ENCODE measurements at regions not wholly inside any gene's neighbourhood (a gene's known extent, or its start where the extent isn't known, plus 50 kb on each side); places are given as distances from the start of the nearest gene placed in this dataset.

DNA sequence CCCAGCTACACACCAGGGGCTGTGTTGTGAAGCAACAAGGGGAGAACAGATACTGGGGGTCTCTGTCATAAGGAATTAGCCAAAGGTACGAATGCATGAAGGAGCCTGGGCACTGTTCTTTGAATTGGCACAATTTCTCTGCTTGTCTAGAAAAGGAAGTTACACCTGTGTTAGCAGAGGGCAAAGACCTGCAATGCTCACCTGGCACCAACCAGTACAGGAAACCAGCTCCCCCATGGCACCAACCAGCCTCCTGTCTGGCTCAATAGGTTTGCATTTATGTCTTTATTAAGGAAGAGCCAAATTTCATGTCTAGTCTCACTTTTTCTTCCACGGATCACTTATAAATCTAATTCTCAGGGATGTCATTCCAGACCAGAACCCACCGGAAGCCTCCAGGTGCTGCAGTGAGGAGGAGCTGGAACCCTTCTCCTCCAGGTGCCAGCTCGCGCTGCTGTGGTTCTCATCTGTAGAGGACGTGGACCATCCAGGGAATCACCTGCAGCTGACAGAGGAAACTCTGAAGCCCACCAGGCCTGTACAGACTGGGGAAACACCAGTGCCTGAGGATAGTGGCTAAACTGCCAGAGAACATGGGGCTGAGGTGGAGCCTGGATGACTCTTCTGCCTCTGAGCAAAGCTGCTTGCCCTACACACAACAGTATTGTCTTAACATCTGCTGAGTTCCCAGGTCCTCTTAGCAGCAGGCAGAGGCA is 113.4 kb upstream of the TRIM2 start:
- intact Hi-C loops (cut with DNase I) = no loop called here
- Histone ChIP-seq H3K27me3 (no peaks in the 10 kb centered on the region), H3K36me3 (replicated peaks in 1 of 2) (no peaks in the 10 kb centered on the region), H3K27ac (no peak overlapping the region), H3K4me1 (replicated peaks in 1 of 2) (no peaks in the 10 kb centered on the region), H3K4me3 (no peak overlapping the region), H3K9me3 (replicated peaks in 1 of 3) (no peaks in the 10 kb centered on the region)
- TF ChIP-seq CTCF (IDR thresholded peaks at IDR 0.05) = no peak
- no peak for TF ChIP-seq POLR2A (IDR thresholded peaks at IDR 0.05)
- WGBS, 4 donors = 91 to 94% (median 92%) methylated on average over 6 of the region's 6 CpGs
- no peak for DNase-seq

- no peak for DNase-seq
- no peak for TF ChIP-seq POLR2A (IDR thresholded peaks at IDR 0.05)
- no peak for TF ChIP-seq CTCF (IDR thresholded peaks at IDR 0.05)
- intact Hi-C loops (cut with DNase I) = no loop called here
Measured at GRCh38 chr4:153093396-153093795, 110.8 kb upstream of the TRIM2 start.

GRCh38 chr4:153093802-153094201 is 110.4 kb upstream of the TRIM2 start:
- 49 to 67% (median 62%) methylated on average over 4 of the region's 4 CpGs for WGBS, 4 donors
- intact Hi-C loops (cut with DNase I) = no loop called here
- Histone ChIP-seq H3K4me3 (no peak overlapping the region), H3K27me3 (no peaks in the 10 kb centered on the region), H3K36me3 (replicated peaks in 1 of 2) (no peaks in the 10 kb centered on the region), H3K27ac (no peak overlapping the region), H3K9me3 (replicated peaks in 1 of 3) (no peaks in the 10 kb centered on the region), H3K4me1 (replicated peaks in 1 of 2) (no peaks in the 10 kb centered on the region)
- no peak for DNase-seq
- TF ChIP-seq CTCF (IDR thresholded peaks at IDR 0.05) = no peak
- TF ChIP-seq POLR2A (IDR thresholded peaks at IDR 0.05) = no peak

More at GRCh38 chr4:153093396-153093795, 110.8 kb upstream of the TRIM2 start:
- WGBS, 4 donors = 67 to 93% (median 86%) methylated on average over 1 of the region's 1 CpG
- no peaks in the 10 kb centered on the region for H3K27me3 ChIP-seq
- H3K36me3 ChIP-seq (replicated peaks in 1 of 2) = no peaks in the 10 kb centered on the region
- H3K27ac ChIP-seq = no peak overlapping the region
- no peaks in the 10 kb centered on the region for H3K4me1 ChIP-seq (replicated peaks in 1 of 2)
- no peaks in the 10 kb centered on the region for H3K9me3 ChIP-seq (replicated peaks in 1 of 3)
- H3K4me3 ChIP-seq = no peak overlapping the region

GRCh38 chr4:153094435-153094834 is 109.8 kb upstream of the TRIM2 start:
- TF ChIP-seq POLR2A (IDR thresholded peaks at IDR 0.05) (no peak), CTCF (IDR thresholded peaks at IDR 0.05) (no peak)
- Histone ChIP-seq H3K27ac (no peak overlapping the region), H3K4me1 (replicated peaks in 1 of 2) (no peaks in the 10 kb centered on the region), H3K36me3 (replicated peaks in 1 of 2) (no peaks in the 10 kb centered on the region), H3K9me3 (replicated peaks in 1 of 3) (no peaks in the 10 kb centered on the region), H3K27me3 (no peaks in the 10 kb centered on the region), H3K4me3 (no peak overlapping the region)
- intact Hi-C loops (cut with DNase I) = no loop called here
- DNase-seq = no peak
- WGBS, 4 donors = 88 to 96% (median 91%) methylated on average over 3 of the region's 3 CpGs

Data from adrenal gland (tissue), 9 donors.